ENCODE measurements at regions not wholly inside any gene's neighbourhood (a gene's known extent, or its start where the extent isn't known, plus 50 kb on each side); places are given as distances from the start of the nearest gene placed in this dataset.

DNA sequence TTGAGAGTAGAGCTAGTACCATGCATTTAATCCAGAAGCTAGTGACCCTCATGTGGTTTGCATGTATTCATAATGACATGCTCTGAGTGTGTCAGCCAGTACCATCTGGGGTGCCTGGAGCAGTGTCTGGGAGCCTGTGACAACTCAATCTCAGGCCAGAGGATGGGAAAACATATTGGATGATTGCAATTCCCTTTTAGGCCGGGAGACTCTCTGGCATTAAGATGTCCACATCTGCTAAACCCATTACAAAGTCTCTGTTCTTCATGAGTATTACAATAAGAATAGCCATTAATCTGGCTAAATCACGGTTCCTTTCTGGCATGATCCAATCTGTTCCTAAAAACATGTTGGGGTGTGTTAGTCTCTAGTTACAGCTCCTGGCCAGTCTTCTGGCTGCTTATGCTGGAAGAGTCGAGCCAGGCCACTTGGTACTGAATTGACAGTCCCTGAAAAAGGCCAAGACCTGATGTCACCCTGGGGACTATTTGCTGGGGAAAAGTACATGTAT, 475.7 kb downstream of the ENC1 start:
- H3K9ac ChIP-seq (ENCODE audit: low read length): no peak overlapping the region
- no peak overlapping the region for H3K27ac ChIP-seq (ENCODE audit: low read length)
- no peaks in the 10 kb centered on the region for H3K36me3 ChIP-seq (ENCODE audit: insufficient read depth, low read length)
- no peak overlapping the region for H3K4me2 ChIP-seq (ENCODE audit: low read length)
- TF ChIP-seq RAD21 (conservative IDR thresholded peaks at IDR 0.05): no peak
- TF ChIP-seq EP300 (conservative IDR thresholded peaks at IDR 0.05; ENCODE audit: poor library complexity, severe bottlenecking): no peak
- TF ChIP-seq TAF1 (IDR thresholded peaks at IDR 0.05; ENCODE audit: low read depth): no peak
- no peak for TF ChIP-seq EZH2 (IDR thresholded peaks at IDR 0.05; ENCODE audit: borderline replicate concordance, insufficient read depth, low read length, poor library complexity, severe bottlenecking)
- no peak for TF ChIP-seq MXI1 (conservative IDR thresholded peaks at IDR 0.05; ENCODE audit: poor library complexity, severe bottlenecking)
- no peak for TF ChIP-seq SMC3 (conservative IDR thresholded peaks at IDR 0.05; ENCODE audit: poor library complexity)
- no peak for TF ChIP-seq POLR2AphosphoS5 (IDR thresholded peaks at IDR 0.05)
- TF ChIP-seq, protein P1, sequence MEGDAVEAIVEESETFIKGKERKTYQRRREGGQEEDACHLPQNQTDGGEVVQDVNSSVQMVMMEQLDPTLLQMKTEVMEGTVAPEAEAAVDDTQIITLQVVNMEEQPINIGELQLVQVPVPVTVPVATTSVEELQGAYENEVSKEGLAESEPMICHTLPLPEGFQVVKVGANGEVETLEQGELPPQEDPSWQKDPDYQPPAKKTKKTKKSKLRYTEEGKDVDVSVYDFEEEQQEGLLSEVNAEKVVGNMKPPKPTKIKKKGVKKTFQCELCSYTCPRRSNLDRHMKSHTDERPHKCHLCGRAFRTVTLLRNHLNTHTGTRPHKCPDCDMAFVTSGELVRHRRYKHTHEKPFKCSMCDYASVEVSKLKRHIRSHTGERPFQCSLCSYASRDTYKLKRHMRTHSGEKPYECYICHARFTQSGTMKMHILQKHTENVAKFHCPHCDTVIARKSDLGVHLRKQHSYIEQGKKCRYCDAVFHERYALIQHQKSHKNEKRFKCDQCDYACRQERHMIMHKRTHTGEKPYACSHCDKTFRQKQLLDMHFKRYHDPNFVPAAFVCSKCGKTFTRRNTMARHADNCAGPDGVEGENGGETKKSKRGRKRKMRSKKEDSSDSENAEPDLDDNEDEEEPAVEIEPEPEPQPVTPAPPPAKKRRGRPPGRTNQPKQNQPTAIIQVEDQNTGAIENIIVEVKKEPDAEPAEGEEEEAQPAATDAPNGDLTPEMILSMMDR (IDR thresholded peaks at IDR 0.05; ENCODE audit: poor library complexity, severe bottlenecking): no peak
- TF ChIP-seq, protein P2, sequence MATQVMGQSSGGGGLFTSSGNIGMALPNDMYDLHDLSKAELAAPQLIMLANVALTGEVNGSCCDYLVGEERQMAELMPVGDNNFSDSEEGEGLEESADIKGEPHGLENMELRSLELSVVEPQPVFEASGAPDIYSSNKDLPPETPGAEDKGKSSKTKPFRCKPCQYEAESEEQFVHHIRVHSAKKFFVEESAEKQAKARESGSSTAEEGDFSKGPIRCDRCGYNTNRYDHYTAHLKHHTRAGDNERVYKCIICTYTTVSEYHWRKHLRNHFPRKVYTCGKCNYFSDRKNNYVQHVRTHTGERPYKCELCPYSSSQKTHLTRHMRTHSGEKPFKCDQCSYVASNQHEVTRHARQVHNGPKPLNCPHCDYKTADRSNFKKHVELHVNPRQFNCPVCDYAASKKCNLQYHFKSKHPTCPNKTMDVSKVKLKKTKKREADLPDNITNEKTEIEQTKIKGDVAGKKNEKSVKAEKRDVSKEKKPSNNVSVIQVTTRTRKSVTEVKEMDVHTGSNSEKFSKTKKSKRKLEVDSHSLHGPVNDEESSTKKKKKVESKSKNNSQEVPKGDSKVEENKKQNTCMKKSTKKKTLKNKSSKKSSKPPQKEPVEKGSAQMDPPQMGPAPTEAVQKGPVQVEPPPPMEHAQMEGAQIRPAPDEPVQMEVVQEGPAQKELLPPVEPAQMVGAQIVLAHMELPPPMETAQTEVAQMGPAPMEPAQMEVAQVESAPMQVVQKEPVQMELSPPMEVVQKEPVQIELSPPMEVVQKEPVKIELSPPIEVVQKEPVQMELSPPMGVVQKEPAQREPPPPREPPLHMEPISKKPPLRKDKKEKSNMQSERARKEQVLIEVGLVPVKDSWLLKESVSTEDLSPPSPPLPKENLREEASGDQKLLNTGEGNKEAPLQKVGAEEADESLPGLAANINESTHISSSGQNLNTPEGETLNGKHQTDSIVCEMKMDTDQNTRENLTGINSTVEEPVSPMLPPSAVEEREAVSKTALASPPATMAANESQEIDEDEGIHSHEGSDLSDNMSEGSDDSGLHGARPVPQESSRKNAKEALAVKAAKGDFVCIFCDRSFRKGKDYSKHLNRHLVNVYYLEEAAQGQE (IDR thresholded peaks at IDR 0.05; ENCODE audit: borderline replicate concordance): no peak
- no peaks in the 10 kb centered on the region for H3F3A ChIP-seq (ENCODE audit: insufficient read depth, low read length, poor library complexity, severe bottlenecking)
- H3K4me3 ChIP-seq (ENCODE audit: low read length): no peak overlapping the region
- no peaks in the 10 kb centered on the region for H3K9me2 ChIP-seq (ENCODE audit: insufficient read depth, low read length)
- no peaks in the 10 kb centered on the region for H4K20me1 ChIP-seq (ENCODE audit: insufficient read depth)
- no peaks in the 10 kb centered on the region for H3K9me3 ChIP-seq (ENCODE audit: low read length)
- H3K79me2 ChIP-seq (replicated peaks; ENCODE audit: insufficient read depth, low read length): no peaks in the 10 kb centered on the region
- H2AFZ ChIP-seq (ENCODE audit: low read depth, low read length): no peak overlapping the region
- H3K27me3 ChIP-seq (ENCODE audit: insufficient read depth, low read depth, low read length): no peaks in the 10 kb centered on the region

DNA sequence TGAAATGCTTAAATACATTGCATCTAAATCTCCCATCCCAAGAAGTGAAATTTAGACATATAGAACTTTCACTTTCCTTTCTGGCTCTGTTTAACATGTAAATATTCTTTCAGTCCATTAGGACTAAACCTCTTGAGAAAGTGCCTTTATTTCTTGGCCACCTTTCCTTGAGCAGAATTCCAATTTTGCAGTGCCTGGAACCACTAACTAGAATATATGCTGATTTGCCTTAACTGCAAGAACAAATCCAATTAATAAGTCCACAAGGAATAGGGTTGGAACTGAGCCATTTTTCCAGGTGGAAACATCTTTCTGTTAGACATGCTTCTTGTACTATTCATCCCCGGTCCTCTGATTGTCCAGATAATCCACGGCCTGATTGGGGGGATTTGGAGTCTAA, 478.0 kb downstream of the ENC1 start:
- TF ChIP-seq, protein P1 (IDR thresholded peaks at IDR 0.05; ENCODE audit: poor library complexity, severe bottlenecking): no peak
- TF ChIP-seq RAD21 (conservative IDR thresholded peaks at IDR 0.05) (no peak), EZH2 (IDR thresholded peaks at IDR 0.05; ENCODE audit: borderline replicate concordance, insufficient read depth, low read length, poor library complexity, severe bottlenecking) (no peak), SMC3 (conservative IDR thresholded peaks at IDR 0.05; ENCODE audit: poor library complexity) (no peak), MXI1 (conservative IDR thresholded peaks at IDR 0.05; ENCODE audit: poor library complexity, severe bottlenecking) (no peak), EP300 (conservative IDR thresholded peaks at IDR 0.05; ENCODE audit: poor library complexity, severe bottlenecking) (no peak), POLR2AphosphoS5 (IDR thresholded peaks at IDR 0.05) (no peak), TAF1 (IDR thresholded peaks at IDR 0.05; ENCODE audit: low read depth) (no peak)
- TF ChIP-seq, protein P2 (IDR thresholded peaks at IDR 0.05; ENCODE audit: borderline replicate concordance): no peak
- H3K36me3 ChIP-seq (ENCODE audit: insufficient read depth, low read length): no peaks in the 10 kb centered on the region
- no peaks in the 10 kb centered on the region for H3K9me3 ChIP-seq (ENCODE audit: low read length)
- H3K79me2 ChIP-seq (replicated peaks; ENCODE audit: insufficient read depth, low read length): no peaks in the 10 kb centered on the region
- no peak overlapping the region for H2AFZ ChIP-seq (ENCODE audit: low read depth, low read length)
- H3K4me2 ChIP-seq (ENCODE audit: low read length): no peak overlapping the region
- no peaks in the 10 kb centered on the region for H3K9me2 ChIP-seq (ENCODE audit: insufficient read depth, low read length)
- no peak overlapping the region for H3K4me3 ChIP-seq (ENCODE audit: low read length)
- no peaks in the 10 kb centered on the region for H3K27me3 ChIP-seq (ENCODE audit: insufficient read depth, low read depth, low read length)
- H4K20me1 ChIP-seq (ENCODE audit: insufficient read depth): no peaks in the 10 kb centered on the region
- no peak overlapping the region for H3K9ac ChIP-seq (ENCODE audit: low read length)
- H3F3A ChIP-seq (ENCODE audit: insufficient read depth, low read length, poor library complexity, severe bottlenecking): no peaks in the 10 kb centered on the region
- H3K27ac ChIP-seq (ENCODE audit: low read length): no peak overlapping the region
